OCI-LY7 (cell line): ENCODE measurements at regions not wholly inside any gene's neighbourhood (a gene's known extent, or its start where the extent isn't known, plus 50 kb on each side); places are given as distances from the start of the nearest gene placed in this dataset.

ENCODE experiments used
- BruUV-seq: library from RNA; stranded (reverse); fragments of 400-500 nt; replicated peaks from 2 replicates; lab custom pipeline; 2021; lab: Mats Ljungman, UMichigan
- CTCF ChIA-PET: fragments of 300-600 bp; sonication (Branson Sonifier 250); formaldehyde crosslinking; loops from one replicate; lab custom pipeline; 2022; ENCODE audit warnings: antibody characterized with exemption; ENCODE audit not compliant: unreplicated experiment; lab: Charles Lee
- POLR2A ChIA-PET: fragments of 300-600 bp; sonication (Branson Sonifier 250); formaldehyde crosslinking; loops from one replicate; lab custom pipeline; 2022; ENCODE audit warnings: antibody characterized with exemption; lab: Charles Lee
- DNase-seq: peaks from one replicate; pipeline ENCODE4 v3.0.0-alpha.2; 2015; ENCODE audit warnings: low spot score
- H2AFZ ChIP-seq: fragments of 200-600 bp; sonication (generic), shearing (Covaris generic); 2 replicates; pipeline ENCODE4 v1.6.1; 2014; ENCODE audit warnings: mild to moderate bottlenecking, antibody characterized with exemption, low read length, moderate library complexity
- H3K27ac ChIP-seq: fragments of 200-600 bp; sonication (generic); 2 replicates; pipeline ENCODE4 v1.5.1; 2014; ENCODE audit warnings: mixed run types, low read depth, mild to moderate bottlenecking, moderate library complexity, low read length, inconsistent platforms; ENCODE audit not compliant: poor library complexity, severe bottlenecking
- H3K36me3 ChIP-seq: fragments of 200-600 bp; sonication (generic); 2 replicates; pipeline ENCODE4 v1.6.1; 2014; ENCODE audit warnings: mild to moderate bottlenecking, antibody characterized with exemption, low read length, moderate library complexity, mixed read lengths; ENCODE audit not compliant: insufficient read depth
- H3K4me1 ChIP-seq: fragments of 200-600 bp; sonication (generic); 2 replicates; pipeline ENCODE4 v1.5.1; 2014; ENCODE audit warnings: mild to moderate bottlenecking, low read length; ENCODE audit not compliant: insufficient read depth, poor library complexity, severe bottlenecking
- H3K4me2 ChIP-seq: fragments of 200-600 bp; sonication (generic); 2 replicates; pipeline ENCODE4 v1.6.1; 2014; ENCODE audit warnings: mild to moderate bottlenecking, low read length
- H3K4me3 ChIP-seq: fragments of 200-600 bp; sonication (generic); 2 replicates; pipeline ENCODE4 v1.5.1; 2014; ENCODE audit warnings: mild to moderate bottlenecking, low read depth, low read length; ENCODE audit not compliant: poor library complexity, severe bottlenecking
- H3K79me2 ChIP-seq: fragments of 200-600 bp; sonication (generic); 2 replicates; pipeline ENCODE4 v1.6.1; 2016; ENCODE audit warnings: low read depth, mild to moderate bottlenecking, low read length, moderate library complexity, mixed read lengths; ENCODE audit not compliant: insufficient read depth
- H3K9me2 ChIP-seq: fragments of 200-600 bp; sonication (generic); 2 replicates; pipeline ENCODE4 v1.6.1; 2016; ENCODE audit warnings: mild to moderate bottlenecking, low read length, mixed read lengths; ENCODE audit not compliant: insufficient read depth
- H3K9me3 ChIP-seq: fragments of 200-600 bp; sonication (generic); 2 replicates; pipeline ENCODE4 v1.6.1; 2014; ENCODE audit warnings: mild to moderate bottlenecking, mixed run types, low read length, mixed read lengths
- H4K20me1 ChIP-seq: fragments of 200-600 bp; sonication (generic); 2 replicates; pipeline ENCODE4 v1.6.1; 2014; ENCODE audit warnings: mild to moderate bottlenecking, antibody characterized with exemption, low read length, moderate library complexity, mixed read lengths; ENCODE audit not compliant: insufficient read depth
- CTCF ChIP-seq: fragments of 200-600 bp; sonication (generic); conservative IDR thresholded peaks from 2 replicates; pipeline ENCODE4 v1.5.1; 2014; ENCODE audit warnings: mild to moderate bottlenecking, antibody characterized with exemption, low read length, moderate library complexity, mixed read lengths
- EZH2phosphoT487 ChIP-seq: fragments of 200-600 bp; sonication (generic); IDR thresholded peaks from 2 replicates; pipeline ENCODE4 v1.6.1; 2018; ENCODE audit warnings: low read depth, borderline replicate concordance, mild to moderate bottlenecking, mixed run types, antibody characterized with exemption, low read length, moderate library complexity, mixed read lengths
- intact Hi-C: fragments of 100-400 bp; cut with micrococcal nuclease; formaldehyde crosslinking; loops from one replicate; pipeline ENCODE4 v1.10.0; 2022; ENCODE audit not compliant: unreplicated experiment

- ChIA-PET POLR2A (no interaction called here), CTCF (no interaction called here)
- Histone ChIP-seq H3K79me2 (no peaks in the 10 kb centered on the region), H3K4me3 (no peak overlapping the region), H3K9me3 (no peaks in the 10 kb centered on the region), H4K20me1 (no peaks in the 10 kb centered on the region), H2AFZ (no peak overlapping the region), H3K36me3 (no peaks in the 10 kb centered on the region), H3K4me2 (no peak overlapping the region), H3K4me1 (no peaks in the 10 kb centered on the region), H3K9me2 (no peaks in the 10 kb centered on the region), H3K27ac (no peak overlapping the region)
- BruUV-seq, result no TSS peak
- no peak for TF ChIP-seq CTCF
- no peak for TF ChIP-seq EZH2phosphoT487
- intact Hi-C loops, result no loop called here
- no peak for DNase-seq
These were observed 1639.1 kb downstream of the SUCLG1 start for GRCh38 chr2:82819951-82820350.

- H2AFZ ChIP-seq, result no peak overlapping the region
- H3K9me2 ChIP-seq, result no peaks in the 10 kb centered on the region
- no peaks in the 10 kb centered on the region for H3K9me3 ChIP-seq
- TF ChIP-seq CTCF (no peak), EZH2phosphoT487 (no peak)
- H3K36me3 ChIP-seq, result no peaks in the 10 kb centered on the region
- H3K27ac ChIP-seq, result no peak overlapping the region
- DNase-seq, result no peak
- H4K20me1 ChIP-seq, result no peaks in the 10 kb centered on the region
- H3K79me2 ChIP-seq, result no peaks in the 10 kb centered on the region
- H3K4me1 ChIP-seq, result no peaks in the 10 kb centered on the region
- BruUV-seq, result no TSS peak
- intact Hi-C loops, result no loop called here
- ChIA-PET POLR2A (no interaction called here), CTCF (no interaction called here)
- H3K4me2 ChIP-seq, result no peak overlapping the region
- no peak overlapping the region for H3K4me3 ChIP-seq
These were observed 1644.9 kb downstream of the SUCLG1 start for GRCh38 chr2:82814146-82814545.

GRCh38 chr2:82811946-82812345 is 1647.1 kb downstream of the SUCLG1 start:
- no peak overlapping the region for H2AFZ ChIP-seq
- no peak for DNase-seq
- H3K9me2 ChIP-seq, result no peaks in the 10 kb centered on the region
- POLR2A ChIA-PET, result no interaction called here
- H3K4me2 ChIP-seq, result no peak overlapping the region
- H3K27ac ChIP-seq, result no peak overlapping the region
- TF ChIP-seq EZH2phosphoT487 (no peak), CTCF (no peak)
- no peaks in the 10 kb centered on the region for H3K9me3 ChIP-seq
- CTCF ChIA-PET, result no interaction called here
- no peaks in the 10 kb centered on the region for H3K4me1 ChIP-seq
- no TSS peak for BruUV-seq
- intact Hi-C loops, result no loop called here
- no peaks in the 10 kb centered on the region for H4K20me1 ChIP-seq
- H3K36me3 ChIP-seq, result no peaks in the 10 kb centered on the region
- H3K4me3 ChIP-seq, result no peak overlapping the region
- H3K79me2 ChIP-seq, result no peaks in the 10 kb centered on the region
